Stimulated activated naive B cell treated with anti-CD40 and anti-IgM and Interleukin-4, amounts not matched to agents 10 μg/mL and 1 μg/mL and 100 μg/mL, for 72 hours (primary cell): ENCODE measurements at regions not wholly inside any gene's neighbourhood (a gene's known extent, or its start where the extent isn't known, plus 50 kb on each side); places are given as distances from the start of the nearest gene placed in this dataset.
"Not testable (repeated sequence)": the region's sequence is repeated elsewhere in the genome, so short reads cannot be mapped to it uniquely, and the experiment has no call there.

ENCODE experiments used
- ATAC-seq, 2 donors: fragments of 150-1000 bp; cut with Tn5 transposase; replicated peaks; 2 replicates each; pipeline ENCODE4 v1.10.0; 2021; ENCODE audit warnings: moderate library complexity in 1 of 2
- DNase-seq: peaks from one replicate; pipeline ENCODE4 v3.0.0; 2021
- H3K27ac Mint-ChIP-seq: one replicate; pipeline ENCODE4 v1.8.0; 2022; ENCODE audit warnings: mild to moderate bottlenecking, mixed read lengths
- H3K27me3 Mint-ChIP-seq, 2 donors: one replicate each; pipeline ENCODE4 v1.8.0; 2022; ENCODE audit warnings: mixed read lengths in 2 of 2
- H3K36me3 Mint-ChIP-seq, 2 donors: one replicate each; pipeline ENCODE4 v1.8.0; 2022; ENCODE audit warnings: mixed read lengths in 2 of 2, mild to moderate bottlenecking in 1 of 2
- H3K4me1 Mint-ChIP-seq, 2 donors: one replicate each; pipeline ENCODE4 v1.8.0; 2022; ENCODE audit warnings: mixed read lengths in 2 of 2, mild to moderate bottlenecking in 1 of 2
- H3K4me3 Mint-ChIP-seq, 2 donors: one replicate each; pipeline ENCODE4 v1.8.0; 2022; ENCODE audit warnings: mild to moderate bottlenecking in 2 of 2, mixed read lengths in 2 of 2, moderate library complexity in 1 of 2
- H3K9me3 Mint-ChIP-seq, 2 donors: one replicate each; pipeline ENCODE4 v1.8.0; 2022; ENCODE audit warnings: mixed read lengths in 2 of 2, mild to moderate bottlenecking in 1 of 2

DNA sequence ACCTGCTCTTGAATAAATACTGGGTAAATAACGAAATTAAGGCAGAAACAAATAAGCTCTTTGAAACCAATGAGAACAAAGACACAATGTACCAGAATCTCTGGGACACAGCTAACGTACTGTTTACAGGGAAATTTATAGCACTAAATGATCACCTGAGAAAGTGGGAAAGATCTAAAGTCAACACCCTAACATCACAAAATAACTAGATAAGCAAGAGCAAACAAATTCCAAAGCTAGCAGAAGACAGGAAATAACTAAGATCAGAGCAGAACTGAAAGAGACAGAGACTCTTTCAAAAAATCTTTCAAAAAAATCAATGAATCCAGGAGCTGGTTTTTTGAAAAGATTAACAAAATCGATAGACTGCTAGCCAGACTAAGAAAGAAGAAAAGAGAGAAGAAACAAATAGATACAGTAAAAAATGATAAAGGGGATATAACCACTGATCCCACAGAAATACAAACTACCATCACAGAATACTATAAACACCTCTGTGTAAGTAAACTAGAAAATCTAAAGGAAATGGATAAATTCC is 487.5 kb downstream of the CHSY3 start:
- H3K9me3 Mint-ChIP-seq, H3K27me3 Mint-ChIP-seq, ATAC-seq, H3K27ac Mint-ChIP-seq, DNase-seq, H3K36me3 Mint-ChIP-seq, H3K4me1 Mint-ChIP-seq, H3K4me3 Mint-ChIP-seq: not testable (repeated sequence)

DNA sequence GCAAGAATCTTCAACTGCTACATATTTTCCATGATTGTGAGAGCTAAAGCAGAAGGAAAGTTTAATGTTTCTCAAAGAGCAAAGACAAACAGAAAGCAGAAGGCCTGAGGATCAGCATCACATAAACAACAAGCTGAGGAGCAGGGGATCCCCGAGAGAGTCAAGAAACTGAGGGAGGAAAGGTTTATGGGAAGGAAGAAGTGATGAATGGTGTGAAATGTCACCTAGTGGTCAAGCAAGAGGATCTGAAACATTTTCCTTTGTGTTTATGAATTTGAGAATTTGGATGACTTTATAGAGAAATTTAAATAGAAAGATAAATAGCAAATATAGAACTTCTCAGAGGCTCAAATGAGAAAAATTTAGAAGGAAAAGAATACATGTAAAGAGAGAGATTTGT is 481.9 kb downstream of the CHSY3 start:
- H3K9me3 Mint-ChIP-seq, result no peaks in the 10 kb centered on the region
- no peaks in the 10 kb centered on the region for H3K4me1 Mint-ChIP-seq
- ATAC-seq, result peak; percentile 56 to 59
- no peak for DNase-seq
- no peak overlapping the region for H3K27ac Mint-ChIP-seq
- H3K36me3 Mint-ChIP-seq, result no peaks in the 10 kb centered on the region
- H3K4me3 Mint-ChIP-seq, result no peak overlapping the region
- H3K27me3 Mint-ChIP-seq, result no peaks in the 10 kb centered on the region

DNA sequence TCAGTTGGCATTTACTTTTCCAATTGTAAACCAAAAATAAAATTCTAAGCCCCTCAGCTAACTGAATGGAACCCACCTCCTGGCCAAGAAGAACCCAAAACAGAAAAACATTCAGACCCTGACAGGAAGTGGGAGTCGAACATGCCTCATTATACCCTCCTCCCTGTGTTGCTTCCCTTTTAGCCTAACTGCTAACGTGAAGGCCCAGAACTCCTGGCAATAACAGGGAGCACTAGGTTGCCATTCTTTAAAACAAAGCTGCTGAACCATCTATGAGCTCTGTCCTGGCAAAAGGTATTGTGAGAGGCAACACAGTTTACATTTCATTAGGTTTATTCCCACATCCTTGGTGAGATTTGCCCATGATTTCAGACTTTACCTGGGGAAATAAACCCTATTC is 481.4 kb downstream of the CHSY3 start:
- no peak overlapping the region for H3K27ac Mint-ChIP-seq
- ATAC-seq (no peak), DNase-seq (no peak)
- H3K27me3 Mint-ChIP-seq, result no peaks in the 10 kb centered on the region
- H3K4me3 Mint-ChIP-seq, result no peak overlapping the region
- no peaks in the 10 kb centered on the region for H3K36me3 Mint-ChIP-seq
- no peaks in the 10 kb centered on the region for H3K9me3 Mint-ChIP-seq
- no peaks in the 10 kb centered on the region for H3K4me1 Mint-ChIP-seq

DNA sequence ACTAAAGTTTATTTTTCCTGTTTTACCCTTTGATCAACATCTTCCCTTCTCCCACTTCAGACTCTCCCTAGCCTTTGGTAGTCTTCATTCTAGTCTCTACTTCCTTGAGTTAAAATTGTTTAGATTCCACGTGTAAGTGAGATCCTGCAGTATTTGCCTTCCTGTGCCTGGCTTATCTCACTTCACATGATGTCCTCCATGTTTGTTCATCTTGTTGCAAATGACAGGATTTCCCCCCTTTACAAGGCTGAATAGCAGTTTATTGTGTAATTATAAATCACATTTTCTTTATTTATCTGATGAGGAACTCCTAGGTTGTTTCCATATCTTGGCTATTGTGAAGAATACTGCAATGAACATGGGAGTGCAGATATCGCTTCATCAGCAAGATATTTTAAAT is 461.7 kb downstream of the CHSY3 start:
- no peak for DNase-seq
- ATAC-seq, result no peak
- no peaks in the 10 kb centered on the region for H3K27me3 Mint-ChIP-seq
- H3K36me3 Mint-ChIP-seq, result no peaks in the 10 kb centered on the region
- no peak overlapping the region for H3K27ac Mint-ChIP-seq
- no peaks in the 10 kb centered on the region for H3K4me1 Mint-ChIP-seq
- H3K9me3 Mint-ChIP-seq, result no peaks in the 10 kb centered on the region
- no peak overlapping the region for H3K4me3 Mint-ChIP-seq

DNA sequence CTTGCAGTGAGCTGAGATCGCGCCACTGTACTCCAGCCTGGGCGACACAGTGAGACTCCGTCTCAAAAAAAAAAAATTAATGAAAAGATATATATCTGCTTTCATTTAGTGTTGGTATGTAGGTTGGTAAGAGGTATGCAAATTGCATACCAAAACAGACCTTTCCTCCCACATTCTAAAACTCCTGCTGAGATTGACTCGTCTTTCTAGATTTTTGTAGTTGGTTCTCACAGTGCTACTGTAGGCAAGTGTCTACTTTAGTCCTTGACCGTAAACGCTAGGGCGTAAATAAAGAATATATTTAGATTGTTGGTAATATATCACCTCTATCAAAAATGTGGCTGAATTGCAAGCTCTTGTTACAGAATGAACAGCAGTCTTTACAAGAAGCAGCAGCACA is 445.9 kb downstream of the CHSY3 start:
- H3K4me1 Mint-ChIP-seq, result no peaks in the 10 kb centered on the region
- ATAC-seq, result no peak
- H3K36me3 Mint-ChIP-seq, result no peaks in the 10 kb centered on the region
- no peak for DNase-seq
- no peaks in the 10 kb centered on the region for H3K27me3 Mint-ChIP-seq
- no peak overlapping the region for H3K27ac Mint-ChIP-seq
- H3K9me3 Mint-ChIP-seq, result no peaks in the 10 kb centered on the region
- no peak overlapping the region for H3K4me3 Mint-ChIP-seq

DNA sequence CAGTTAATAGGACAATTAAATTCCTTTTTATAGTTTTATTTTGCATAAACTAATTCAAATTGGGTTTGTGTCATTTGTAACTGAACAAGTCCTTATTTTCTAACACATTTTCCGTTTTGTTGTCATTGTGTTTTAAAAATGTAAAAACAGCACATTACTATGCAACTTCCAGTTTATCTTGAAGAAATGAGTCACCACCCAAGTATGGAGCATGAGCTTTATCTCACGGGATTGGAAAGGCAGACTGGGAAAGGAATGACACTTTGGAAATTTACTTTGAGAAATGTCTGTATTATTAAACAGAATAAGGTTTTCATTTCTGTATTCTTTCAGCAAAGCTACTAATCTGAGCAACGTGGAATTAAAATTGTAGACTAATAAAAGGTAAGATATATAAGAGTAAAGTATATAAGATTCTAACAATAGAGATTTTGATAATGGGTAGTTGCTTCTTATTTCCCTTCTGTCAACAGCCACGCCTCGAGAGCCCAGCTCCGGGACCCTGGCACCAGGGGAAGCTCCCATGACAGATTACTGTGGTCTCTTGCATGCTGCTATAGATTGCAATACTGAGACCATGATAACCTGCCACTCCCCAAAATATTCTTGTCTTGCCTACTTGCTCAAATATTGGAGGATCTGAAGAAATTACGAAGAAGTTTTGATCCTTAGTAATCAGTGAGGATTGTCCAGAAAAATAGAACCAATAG is 433.1 kb downstream of the CHSY3 start:
- Mint-ChIP-seq H3K27me3 (no peaks in the 10 kb centered on the region), H3K9me3 (peaks cover 3 to 4% of the 10 kb centered on the region in 2 donors), H3K4me3 (no peak overlapping the region), H3K36me3 (no peaks in the 10 kb centered on the region), H3K27ac (no peak overlapping the region), H3K4me1 (no peaks in the 10 kb centered on the region)
- ATAC-seq, result no peak
- DNase-seq, result no peak

DNA sequence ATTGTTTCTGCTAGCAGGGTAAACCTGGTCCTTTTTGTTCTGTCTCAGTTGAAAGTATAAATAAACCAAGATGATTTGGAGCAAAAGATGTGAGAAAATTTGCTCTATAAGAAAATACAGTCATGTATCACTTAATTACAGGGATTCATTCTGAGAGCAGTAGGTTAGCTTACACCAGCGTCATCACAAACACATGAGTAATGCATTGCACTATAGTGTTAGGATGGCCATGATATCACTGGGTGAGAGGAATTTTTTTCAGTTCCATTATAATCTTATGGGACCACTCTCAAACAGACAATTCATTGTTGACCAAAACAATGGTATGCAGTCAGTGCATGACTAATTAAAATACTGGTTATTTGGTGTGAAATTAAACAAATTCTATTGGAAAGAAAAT is 430.9 kb downstream of the CHSY3 start:
- Mint-ChIP-seq H3K9me3 (peaks cover 8 to 9% of the 10 kb centered on the region in 2 donors), H3K4me1 (no peaks in the 10 kb centered on the region), H3K4me3 (no peak overlapping the region), H3K27ac (no peak overlapping the region), H3K36me3 (no peaks in the 10 kb centered on the region), H3K27me3 (no peaks in the 10 kb centered on the region)
- no peak for DNase-seq
- ATAC-seq, result no peak

DNA sequence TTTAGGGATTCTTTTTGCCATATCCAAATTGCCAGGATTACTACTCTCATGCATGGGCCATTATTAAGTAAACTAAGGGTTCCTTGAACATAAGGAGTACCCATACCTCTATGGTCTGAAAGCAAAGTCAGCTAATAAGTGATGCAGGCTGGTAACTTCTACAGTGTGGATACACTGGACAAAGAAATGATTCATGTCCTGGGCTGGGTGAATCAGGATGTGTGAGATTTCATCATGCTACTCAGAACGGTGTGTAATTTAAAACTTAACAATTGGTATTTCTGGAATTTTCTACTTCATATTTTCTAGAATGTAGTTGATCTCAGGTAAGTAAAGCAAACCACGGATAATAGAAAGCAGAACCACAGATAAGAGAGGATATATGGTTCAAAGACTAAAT is 428.8 kb downstream of the CHSY3 start:
- Mint-ChIP-seq H3K4me3 (no peak overlapping the region), H3K4me1 (no peaks in the 10 kb centered on the region), H3K27ac (no peak overlapping the region), H3K9me3 (peaks cover 14 to 18% of the 10 kb centered on the region in 2 donors), H3K27me3 (no peaks in the 10 kb centered on the region), H3K36me3 (no peaks in the 10 kb centered on the region)
- no peak for DNase-seq
- no peak for ATAC-seq

DNA sequence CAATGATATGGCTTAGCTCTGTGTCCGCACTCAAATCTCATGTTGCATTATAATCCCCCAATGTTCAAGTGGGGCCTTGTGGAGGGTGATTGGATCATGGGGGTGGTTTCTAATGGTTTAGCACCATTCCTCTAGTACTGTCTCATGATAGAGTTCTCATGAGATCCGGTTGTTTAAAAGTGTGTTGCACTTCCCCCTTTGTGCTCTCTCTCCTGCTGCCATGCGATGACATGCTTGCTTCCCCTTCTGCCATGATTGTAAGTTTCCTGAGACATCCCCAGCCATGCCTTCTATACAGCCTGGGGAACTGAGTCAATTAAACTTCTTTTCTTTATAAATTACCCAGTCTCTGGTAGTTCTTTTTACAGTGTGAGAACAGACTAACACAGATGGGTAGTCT is 427.1 kb downstream of the CHSY3 start:
- Mint-ChIP-seq H3K36me3 (no peaks in the 10 kb centered on the region), H3K27ac (no peak overlapping the region), H3K4me1 (no peaks in the 10 kb centered on the region), H3K9me3 (peaks cover 15 to 20% of the 10 kb centered on the region in 2 donors), H3K4me3 (no peak overlapping the region), H3K27me3 (no peaks in the 10 kb centered on the region)
- ATAC-seq, result no peak
- no peak for DNase-seq

DNA sequence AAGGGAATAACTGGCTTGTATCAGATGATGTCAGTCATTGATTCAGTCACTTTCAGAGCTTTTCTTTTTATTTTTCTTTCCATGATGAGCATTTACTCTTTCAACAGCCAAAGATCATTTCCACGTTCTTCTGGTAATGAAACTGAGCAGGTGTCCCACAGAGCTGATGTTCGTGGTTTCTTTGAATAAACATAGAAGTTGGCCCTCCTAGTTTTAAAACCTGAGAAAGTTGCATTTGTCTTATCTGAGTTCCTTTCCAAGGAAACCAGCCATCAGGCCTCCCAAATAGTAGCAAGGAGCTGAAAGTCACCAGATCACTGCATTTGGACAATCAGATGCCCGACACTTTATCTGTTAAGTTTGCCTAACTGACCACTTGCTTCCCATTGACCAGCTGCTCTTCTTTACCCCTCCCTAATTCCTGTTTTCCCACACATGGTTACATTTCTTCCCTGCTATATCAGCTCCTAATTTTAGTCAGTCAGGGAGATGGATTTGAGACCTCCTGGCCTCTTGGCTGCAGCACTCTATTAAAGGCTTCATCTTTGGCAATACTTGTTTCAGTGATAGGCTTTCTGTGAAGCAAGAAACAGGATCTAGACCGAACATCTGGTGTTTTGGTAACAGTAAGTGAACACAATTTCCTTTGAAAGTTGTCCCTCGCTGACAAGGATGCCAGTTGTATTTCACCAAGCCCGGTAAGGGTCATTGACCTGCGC is 420.8 kb downstream of the CHSY3 start:
- peaks cover 2 to 4% of the 10 kb centered on the region in 2 donors for H3K36me3 Mint-ChIP-seq
- H3K9me3 Mint-ChIP-seq, result peaks cover 15 to 22% of the 10 kb centered on the region in 2 donors
- H3K4me3 Mint-ChIP-seq, result no peak overlapping the region
- no peak for ATAC-seq
- no peak overlapping the region for H3K27ac Mint-ChIP-seq
- peaks cover 6 to 9% of the 10 kb centered on the region in 2 donors for H3K4me1 Mint-ChIP-seq
- no peak for DNase-seq
- H3K27me3 Mint-ChIP-seq, result no peaks in the 10 kb centered on the region

DNA sequence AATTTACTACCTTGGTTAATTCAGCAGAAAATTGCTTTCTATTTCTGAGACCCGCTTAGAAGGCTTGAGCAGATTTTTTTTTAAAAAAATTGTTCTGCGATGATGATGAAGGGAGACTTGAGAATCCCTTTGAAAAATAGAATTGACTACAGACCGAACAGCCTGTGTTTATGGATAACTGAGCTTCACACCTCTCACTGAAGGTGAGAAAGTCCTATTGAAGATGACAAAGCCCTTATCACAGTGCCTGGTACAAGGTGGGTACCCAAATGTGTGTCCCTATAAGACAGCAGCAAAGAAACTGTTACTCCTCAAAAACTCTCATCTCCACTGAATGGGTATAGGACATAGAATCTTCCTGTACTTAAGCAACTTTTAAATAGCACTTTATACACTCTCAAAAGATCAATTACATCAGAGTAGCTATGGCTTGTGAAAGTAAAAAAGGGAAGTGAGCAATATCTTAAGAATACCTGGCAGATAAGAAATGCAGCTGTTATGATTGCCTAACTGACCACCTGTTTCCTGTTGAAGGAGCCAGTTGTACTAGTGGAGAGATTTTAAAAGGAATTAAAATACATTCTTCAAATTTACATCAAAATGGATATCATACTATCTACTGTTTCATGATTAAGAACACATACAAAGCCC is 419.7 kb downstream of the CHSY3 start:
- peaks cover 6 to 9% of the 10 kb centered on the region in 2 donors for H3K4me1 Mint-ChIP-seq
- peaks cover 2 to 4% of the 10 kb centered on the region in 2 donors for H3K36me3 Mint-ChIP-seq
- H3K27ac Mint-ChIP-seq, result no peak overlapping the region
- H3K27me3 Mint-ChIP-seq, result no peaks in the 10 kb centered on the region
- no peak overlapping the region for H3K4me3 Mint-ChIP-seq
- H3K9me3 Mint-ChIP-seq, result peaks cover 11 to 14% of the 10 kb centered on the region in 2 donors
- DNase-seq, result no peak
- ATAC-seq, result peak; percentile 98 to 100

DNA sequence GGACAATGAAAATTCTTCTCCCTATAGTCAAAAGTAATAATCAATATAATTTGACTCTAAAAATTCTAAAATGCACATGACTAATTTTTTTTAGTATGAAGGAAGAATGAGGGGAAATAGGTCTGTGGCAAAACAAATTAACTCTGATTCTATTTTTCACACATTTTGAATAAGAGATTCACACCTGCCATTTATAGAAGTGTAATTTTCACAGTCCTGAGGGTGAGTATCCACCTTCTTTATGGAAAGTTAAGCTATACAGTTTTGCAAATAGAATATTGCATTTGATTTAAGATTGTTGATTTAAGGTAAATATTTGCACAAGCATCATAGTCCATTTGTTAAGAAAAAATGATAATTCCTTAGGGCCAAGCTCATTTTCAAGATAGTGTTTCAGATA is 417.7 kb downstream of the CHSY3 start:
- H3K27ac Mint-ChIP-seq, result no peak overlapping the region
- H3K36me3 Mint-ChIP-seq, result peaks cover 2 to 4% of the 10 kb centered on the region in 2 donors
- DNase-seq (no peak), ATAC-seq (no peak)
- H3K9me3 Mint-ChIP-seq, result peaks cover 10 to 11% of the 10 kb centered on the region in 2 donors
- peaks cover 6 to 9% of the 10 kb centered on the region in 2 donors for H3K4me1 Mint-ChIP-seq
- H3K27me3 Mint-ChIP-seq, result no peaks in the 10 kb centered on the region
- H3K4me3 Mint-ChIP-seq, result no peak overlapping the region

DNA sequence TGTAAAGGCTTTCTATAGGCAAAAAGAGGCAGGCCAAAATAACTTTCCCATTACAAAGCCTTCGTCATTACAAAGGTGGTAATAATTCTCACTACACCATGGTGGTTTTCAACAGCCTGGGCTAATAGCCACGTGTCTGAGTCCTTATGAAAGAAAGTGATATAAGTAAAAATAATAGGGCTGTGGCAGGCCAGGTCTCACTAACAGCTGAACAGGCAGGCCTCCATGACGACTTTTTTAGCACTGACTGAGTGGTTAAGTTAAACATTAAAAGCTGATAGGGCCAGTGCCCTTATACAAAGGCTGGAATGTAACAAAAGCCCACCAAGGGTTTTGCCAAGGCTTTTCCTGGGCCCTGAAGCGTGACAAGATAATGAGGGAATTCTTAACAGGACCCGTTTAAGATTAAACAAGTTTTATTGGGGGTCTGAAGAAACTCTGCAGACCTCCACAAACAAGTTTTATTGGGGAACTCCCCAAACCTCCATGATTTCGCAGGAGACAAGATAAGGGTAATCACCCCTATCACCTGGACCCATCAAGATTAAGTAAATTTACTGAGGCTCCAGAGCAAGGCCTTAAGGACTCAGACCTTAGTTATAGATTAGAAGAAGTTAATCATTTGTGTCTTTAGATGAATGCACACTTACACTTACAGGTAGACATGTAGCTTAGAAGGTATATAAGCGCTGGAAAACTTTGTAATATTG is 412.9 kb downstream of the CHSY3 start:
- ATAC-seq (no peak), DNase-seq (no peak)
- Mint-ChIP-seq H3K4me3 (no peak overlapping the region), H3K36me3 (peaks cover 0 to 4% of the 10 kb centered on the region in 2 donors), H3K4me1 (no peaks in the 10 kb centered on the region), H3K27ac (no peak overlapping the region), H3K27me3 (no peaks in the 10 kb centered on the region), H3K9me3 (peaks cover 7 to 16% of the 10 kb centered on the region in 2 donors)

DNA sequence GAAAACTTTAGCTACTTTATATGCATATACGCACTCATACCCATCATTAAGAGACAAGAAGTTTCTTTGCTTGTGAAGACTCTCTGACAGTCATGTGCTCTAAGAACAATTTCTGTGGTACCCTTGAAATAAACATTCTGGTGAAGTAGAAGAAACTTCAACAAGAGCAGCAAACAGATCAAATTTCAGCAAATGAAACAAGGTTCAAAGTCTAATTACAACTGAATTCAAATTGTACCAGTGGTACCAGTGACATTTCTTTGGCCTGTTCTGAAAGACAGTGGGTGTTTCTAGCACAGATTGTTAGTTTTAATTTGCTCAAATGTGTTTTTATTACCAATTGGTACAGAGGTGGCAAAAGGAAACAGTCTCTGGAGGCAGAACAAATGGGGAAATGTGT is 391.0 kb downstream of the CHSY3 start:
- no peaks in the 10 kb centered on the region for H3K36me3 Mint-ChIP-seq
- ATAC-seq (no peak), DNase-seq (no peak)
- no peak overlapping the region for H3K27ac Mint-ChIP-seq
- no peak overlapping the region for H3K4me3 Mint-ChIP-seq
- H3K4me1 Mint-ChIP-seq, result no peaks in the 10 kb centered on the region
- H3K27me3 Mint-ChIP-seq, result no peaks in the 10 kb centered on the region
- peaks cover 0 to 4% of the 10 kb centered on the region in 2 donors for H3K9me3 Mint-ChIP-seq
